ENCODE measurements at regions not wholly inside any gene's neighbourhood (a gene's known extent, or its start where the extent isn't known, plus 50 kb on each side); places are given as distances from the start of the nearest gene placed in this dataset.

DNA sequence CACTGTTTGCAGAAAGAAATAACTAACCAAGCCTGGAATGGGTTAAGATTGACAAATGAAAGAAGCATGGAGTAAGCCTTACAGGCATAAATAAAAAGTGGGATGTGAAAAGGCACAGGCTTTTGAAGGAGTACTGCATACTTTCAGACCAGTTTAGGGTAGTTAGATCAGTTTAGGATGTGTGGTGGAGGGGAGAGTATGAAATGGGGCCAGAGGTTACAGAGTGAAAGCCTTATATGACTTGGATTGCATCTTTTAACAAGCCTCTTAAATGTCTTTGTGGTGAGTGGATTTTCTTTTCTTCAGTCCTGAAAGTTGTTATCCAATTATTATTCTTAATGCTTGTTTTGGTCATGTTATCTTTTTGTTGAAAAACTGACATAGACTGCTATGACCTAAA, 52.2 kb upstream of the TRHDE start (continued):
- TF ChIP-seq, protein P1, sequence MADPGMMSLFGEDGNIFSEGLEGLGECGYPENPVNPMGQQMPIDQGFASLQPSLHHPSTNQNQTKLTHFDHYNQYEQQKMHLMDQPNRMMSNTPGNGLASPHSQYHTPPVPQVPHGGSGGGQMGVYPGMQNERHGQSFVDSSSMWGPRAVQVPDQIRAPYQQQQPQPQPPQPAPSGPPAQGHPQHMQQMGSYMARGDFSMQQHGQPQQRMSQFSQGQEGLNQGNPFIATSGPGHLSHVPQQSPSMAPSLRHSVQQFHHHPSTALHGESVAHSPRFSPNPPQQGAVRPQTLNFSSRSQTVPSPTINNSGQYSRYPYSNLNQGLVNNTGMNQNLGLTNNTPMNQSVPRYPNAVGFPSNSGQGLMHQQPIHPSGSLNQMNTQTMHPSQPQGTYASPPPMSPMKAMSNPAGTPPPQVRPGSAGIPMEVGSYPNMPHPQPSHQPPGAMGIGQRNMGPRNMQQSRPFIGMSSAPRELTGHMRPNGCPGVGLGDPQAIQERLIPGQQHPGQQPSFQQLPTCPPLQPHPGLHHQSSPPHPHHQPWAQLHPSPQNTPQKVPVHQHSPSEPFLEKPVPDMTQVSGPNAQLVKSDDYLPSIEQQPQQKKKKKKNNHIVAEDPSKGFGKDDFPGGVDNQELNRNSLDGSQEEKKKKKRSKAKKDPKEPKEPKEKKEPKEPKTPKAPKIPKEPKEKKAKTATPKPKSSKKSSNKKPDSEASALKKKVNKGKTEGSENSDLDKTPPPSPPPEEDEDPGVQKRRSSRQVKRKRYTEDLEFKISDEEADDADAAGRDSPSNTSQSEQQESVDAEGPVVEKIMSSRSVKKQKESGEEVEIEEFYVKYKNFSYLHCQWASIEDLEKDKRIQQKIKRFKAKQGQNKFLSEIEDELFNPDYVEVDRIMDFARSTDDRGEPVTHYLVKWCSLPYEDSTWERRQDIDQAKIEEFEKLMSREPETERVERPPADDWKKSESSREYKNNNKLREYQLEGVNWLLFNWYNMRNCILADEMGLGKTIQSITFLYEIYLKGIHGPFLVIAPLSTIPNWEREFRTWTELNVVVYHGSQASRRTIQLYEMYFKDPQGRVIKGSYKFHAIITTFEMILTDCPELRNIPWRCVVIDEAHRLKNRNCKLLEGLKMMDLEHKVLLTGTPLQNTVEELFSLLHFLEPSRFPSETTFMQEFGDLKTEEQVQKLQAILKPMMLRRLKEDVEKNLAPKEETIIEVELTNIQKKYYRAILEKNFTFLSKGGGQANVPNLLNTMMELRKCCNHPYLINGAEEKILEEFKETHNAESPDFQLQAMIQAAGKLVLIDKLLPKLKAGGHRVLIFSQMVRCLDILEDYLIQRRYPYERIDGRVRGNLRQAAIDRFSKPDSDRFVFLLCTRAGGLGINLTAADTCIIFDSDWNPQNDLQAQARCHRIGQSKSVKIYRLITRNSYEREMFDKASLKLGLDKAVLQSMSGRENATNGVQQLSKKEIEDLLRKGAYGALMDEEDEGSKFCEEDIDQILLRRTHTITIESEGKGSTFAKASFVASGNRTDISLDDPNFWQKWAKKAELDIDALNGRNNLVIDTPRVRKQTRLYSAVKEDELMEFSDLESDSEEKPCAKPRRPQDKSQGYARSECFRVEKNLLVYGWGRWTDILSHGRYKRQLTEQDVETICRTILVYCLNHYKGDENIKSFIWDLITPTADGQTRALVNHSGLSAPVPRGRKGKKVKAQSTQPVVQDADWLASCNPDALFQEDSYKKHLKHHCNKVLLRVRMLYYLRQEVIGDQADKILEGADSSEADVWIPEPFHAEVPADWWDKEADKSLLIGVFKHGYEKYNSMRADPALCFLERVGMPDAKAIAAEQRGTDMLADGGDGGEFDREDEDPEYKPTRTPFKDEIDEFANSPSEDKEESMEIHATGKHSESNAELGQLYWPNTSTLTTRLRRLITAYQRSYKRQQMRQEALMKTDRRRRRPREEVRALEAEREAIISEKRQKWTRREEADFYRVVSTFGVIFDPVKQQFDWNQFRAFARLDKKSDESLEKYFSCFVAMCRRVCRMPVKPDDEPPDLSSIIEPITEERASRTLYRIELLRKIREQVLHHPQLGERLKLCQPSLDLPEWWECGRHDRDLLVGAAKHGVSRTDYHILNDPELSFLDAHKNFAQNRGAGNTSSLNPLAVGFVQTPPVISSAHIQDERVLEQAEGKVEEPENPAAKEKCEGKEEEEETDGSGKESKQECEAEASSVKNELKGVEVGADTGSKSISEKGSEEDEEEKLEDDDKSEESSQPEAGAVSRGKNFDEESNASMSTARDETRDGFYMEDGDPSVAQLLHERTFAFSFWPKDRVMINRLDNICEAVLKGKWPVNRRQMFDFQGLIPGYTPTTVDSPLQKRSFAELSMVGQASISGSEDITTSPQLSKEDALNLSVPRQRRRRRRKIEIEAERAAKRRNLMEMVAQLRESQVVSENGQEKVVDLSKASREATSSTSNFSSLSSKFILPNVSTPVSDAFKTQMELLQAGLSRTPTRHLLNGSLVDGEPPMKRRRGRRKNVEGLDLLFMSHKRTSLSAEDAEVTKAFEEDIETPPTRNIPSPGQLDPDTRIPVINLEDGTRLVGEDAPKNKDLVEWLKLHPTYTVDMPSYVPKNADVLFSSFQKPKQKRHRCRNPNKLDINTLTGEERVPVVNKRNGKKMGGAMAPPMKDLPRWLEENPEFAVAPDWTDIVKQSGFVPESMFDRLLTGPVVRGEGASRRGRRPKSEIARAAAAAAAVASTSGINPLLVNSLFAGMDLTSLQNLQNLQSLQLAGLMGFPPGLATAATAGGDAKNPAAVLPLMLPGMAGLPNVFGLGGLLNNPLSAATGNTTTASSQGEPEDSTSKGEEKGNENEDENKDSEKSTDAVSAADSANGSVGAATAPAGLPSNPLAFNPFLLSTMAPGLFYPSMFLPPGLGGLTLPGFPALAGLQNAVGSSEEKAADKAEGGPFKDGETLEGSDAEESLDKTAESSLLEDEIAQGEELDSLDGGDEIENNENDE (IDR thresholded peaks at IDR 0.05; ENCODE audit: insufficient replicate concordance, low read length): no peak
- TF ChIP-seq CEBPB (IDR thresholded peaks at IDR 0.05; ENCODE audit: low read depth, low read length) (no peak), NANOG (IDR thresholded peaks at IDR 0.05; ENCODE audit: insufficient read depth, low read depth, low read length, poor library complexity, severe bottlenecking) (no peak), YY1 (IDR thresholded peaks at IDR 0.05; ENCODE audit: low read depth, low read length) (no peak)

All from H1 (cell line).